HG03196 (cell line): ENCODE measurements at regions not wholly inside any gene's neighbourhood (a gene's known extent, or its start where the extent isn't known, plus 50 kb on each side); places are given as distances from the start of the nearest gene placed in this dataset.

ENCODE experiments used
- ATAC-seq: cut with Tn5 transposase; IDR thresholded peaks from one replicate; pipeline ENCODE4 v1.9.1; 2021; ENCODE audit not compliant: unreplicated experiment

- ATAC-seq, result no peak
These were observed 352.4 kb downstream of the KIF16B start for GRCh38 chr20:16220826-16221225.

DNA sequence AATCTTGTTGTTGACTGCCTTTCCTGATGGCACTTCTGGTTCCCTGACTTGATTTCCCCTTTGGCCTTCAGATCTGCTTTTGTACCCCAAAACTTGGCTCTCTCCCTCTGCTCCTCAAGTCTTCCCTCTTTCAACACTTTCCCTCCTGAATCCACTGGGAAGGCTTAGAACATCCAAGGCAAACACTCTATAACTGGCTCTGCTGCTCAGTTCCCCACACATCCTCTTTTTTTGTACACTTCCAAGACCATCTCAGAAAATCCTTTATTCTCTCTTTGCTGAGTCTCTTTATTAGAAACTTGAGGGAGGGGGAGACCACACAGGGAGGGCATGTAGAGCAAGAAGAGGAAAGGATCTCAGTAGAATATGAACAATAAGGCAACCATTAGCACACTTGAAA lies 354.1 kb downstream of the KIF16B start:
- no peak for ATAC-seq

DNA sequence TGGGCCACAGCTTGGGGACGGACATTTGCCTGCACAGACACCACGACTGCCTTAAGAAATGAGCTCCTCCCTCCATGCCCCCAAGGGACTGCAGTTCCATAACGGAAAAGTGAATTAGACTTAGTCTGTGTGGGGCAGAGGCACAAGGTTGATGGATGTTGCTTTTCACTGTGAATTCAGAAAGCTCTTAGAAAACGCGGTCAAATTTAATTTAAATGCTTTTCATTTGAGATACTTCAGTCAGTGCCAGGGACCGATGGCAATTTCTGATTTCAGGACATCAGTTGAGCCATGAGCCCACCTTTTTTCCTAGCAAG lies 356.4 kb downstream of the KIF16B start:
- no peak for ATAC-seq

GRCh38 chr20:16216227-16216913 lies 356.9 kb downstream of the KIF16B start:
- no peak for ATAC-seq

DNA sequence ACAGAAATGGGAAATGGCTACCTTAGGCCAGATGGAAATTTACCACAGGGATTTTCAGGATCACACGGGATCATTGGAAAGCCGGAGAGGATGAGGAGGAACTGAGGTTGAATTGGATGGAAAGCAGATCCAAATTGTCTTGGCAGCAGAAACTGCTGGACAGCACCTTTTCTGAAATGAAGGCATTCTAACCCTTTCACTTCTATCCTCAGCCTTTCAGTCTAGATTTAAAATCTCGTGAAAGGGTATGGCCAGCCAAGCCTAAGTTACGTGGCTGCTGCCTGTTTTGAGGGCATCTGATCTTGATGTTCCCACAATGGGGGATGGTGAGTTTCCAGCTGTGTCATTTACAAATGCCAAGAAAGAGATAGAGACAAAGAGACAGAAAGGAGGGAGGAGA lies 358.2 kb downstream of the KIF16B start:
- no peak for ATAC-seq

GRCh38 chr20:16212790-16213189 lies 360.5 kb downstream of the KIF16B start:
- ATAC-seq, result no peak

- ATAC-seq, result no peak
These were observed 363.3 kb downstream of the KIF16B start for GRCh38 chr20:16209951-16210361.

GRCh38 chr20:16209357-16209756 lies 363.9 kb downstream of the KIF16B start:
- no peak for ATAC-seq

DNA sequence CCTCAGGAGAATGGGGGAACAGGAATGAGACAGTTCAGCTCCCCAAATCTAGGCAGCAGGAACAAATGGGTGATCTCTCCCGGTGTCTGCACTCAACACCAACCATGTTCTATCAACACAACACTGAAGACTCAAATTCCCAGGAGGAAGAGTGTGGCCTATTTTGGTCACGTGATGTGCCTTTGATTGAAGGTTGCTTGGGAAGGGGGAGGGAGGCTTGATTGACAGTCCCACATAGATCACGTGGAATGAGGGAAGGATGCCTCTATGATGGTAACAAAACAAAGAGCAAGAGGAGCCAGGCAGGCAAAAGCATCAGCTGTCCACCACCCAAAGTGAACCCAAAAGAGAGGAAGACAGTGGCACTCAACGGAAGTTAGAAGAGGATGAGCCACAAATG lies 364.8 kb downstream of the KIF16B start:
- ATAC-seq, result no peak

GRCh38 chr20:16206817-16207216 lies 366.4 kb downstream of the KIF16B start:
- no peak for ATAC-seq

- ATAC-seq, result no peak
These were observed 367.7 kb downstream of the KIF16B start for GRCh38 chr20:16205507-16205906.

GRCh38 chr20:16203096-16203495 lies 370.2 kb downstream of the KIF16B start:
- ATAC-seq, result no peak

DNA sequence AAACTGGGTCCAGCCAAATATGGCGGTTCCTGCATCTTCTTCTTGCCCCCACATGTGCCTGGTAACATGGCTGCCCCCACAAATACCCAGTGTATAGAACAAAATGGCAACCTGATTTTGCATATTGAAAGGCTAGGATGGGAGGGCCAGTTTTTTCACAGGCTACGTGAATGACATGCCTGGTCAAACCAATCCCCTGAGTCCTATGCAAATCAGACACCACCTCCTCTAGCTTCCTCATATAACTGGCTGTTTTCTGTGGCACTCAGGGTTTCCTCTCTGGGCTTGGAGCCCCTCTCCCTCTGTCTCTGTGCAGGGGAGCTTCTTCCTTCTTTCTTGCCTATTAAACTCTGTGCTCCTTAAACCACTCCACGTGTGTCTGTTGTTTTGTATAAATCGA lies 372.1 kb downstream of the KIF16B start:
- no peak for ATAC-seq

- no peak for ATAC-seq
These were observed 375.6 kb downstream of the KIF16B start for GRCh38 chr20:16197696-16198095.

DNA sequence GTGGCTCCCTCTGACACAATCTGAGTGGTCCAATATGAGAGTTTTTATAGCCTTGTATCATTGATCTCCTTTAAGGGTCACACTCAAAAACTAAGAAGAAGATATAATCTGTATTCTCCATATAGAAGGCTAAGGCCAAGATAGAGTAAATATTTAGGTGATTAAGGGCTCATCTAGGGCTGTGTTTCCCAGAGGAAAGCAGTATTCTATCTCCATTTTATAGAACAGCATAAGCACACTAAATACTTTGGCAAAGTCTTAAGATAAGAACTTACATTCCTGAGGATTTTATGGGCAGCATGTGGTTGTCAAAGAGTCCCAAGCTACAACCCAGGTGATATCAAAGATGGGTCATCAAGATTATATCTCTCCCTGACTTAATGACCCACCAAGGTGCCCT lies 377.6 kb downstream of the KIF16B start:
- ATAC-seq, result no peak

DNA sequence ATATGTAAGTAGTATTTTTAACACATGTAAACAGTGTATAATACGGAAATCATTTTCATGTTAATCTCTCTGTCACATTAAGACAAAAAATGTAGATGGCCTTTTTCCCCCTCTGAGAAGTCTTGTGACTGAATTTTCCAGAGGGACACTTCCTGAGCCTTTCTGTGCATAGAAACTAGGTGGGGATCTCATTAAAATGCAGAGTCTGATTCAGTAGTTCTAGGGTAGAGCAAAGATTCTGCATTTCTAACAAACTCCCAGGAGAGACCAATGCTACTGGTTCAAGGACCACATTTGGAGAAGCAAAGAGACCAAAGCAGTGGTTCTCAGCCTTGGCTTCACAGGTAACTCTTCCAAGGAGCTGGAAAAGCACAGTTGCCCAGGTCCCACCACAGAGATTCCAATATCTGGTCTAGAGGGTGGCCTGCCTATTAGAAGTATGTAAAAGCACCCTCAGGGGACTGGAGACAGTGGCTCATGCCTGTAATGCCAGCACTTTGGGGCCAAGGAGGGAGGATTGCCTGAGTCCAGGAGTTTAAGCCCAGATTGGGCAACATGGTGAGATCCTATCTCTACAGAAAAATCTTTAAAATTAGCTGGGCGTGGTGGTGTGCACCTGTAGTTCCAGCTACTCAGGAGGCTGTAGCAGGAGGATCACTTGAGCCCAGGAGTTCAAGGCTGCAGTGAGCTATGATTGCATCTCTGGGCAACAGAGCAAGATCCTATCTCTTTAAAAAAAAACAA lies 378.5 kb downstream of the KIF16B start:
- no peak for ATAC-seq

DNA sequence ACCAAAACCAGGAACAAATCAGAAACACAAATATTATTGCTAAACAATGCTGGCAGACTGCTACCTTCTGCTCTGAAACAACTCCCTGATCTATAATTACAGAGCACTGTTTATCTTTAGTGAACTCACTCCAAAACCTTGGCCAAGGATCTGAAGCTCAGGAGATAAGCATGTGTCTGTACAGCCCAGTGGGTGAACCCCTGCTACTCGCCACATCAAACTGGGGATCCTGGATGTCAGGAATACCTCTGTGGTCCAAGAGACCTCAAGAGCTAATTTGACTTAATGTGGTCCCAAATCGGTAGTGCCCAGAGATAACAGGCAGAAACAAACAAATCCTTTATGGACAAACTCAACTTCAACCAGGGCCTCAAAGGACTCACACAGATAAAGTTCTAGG lies 381.8 kb downstream of the KIF16B start:
- ATAC-seq, result no peak

GRCh38 chr20:16189371-16189770 lies 383.9 kb downstream of the KIF16B start:
- ATAC-seq, result no peak

DNA sequence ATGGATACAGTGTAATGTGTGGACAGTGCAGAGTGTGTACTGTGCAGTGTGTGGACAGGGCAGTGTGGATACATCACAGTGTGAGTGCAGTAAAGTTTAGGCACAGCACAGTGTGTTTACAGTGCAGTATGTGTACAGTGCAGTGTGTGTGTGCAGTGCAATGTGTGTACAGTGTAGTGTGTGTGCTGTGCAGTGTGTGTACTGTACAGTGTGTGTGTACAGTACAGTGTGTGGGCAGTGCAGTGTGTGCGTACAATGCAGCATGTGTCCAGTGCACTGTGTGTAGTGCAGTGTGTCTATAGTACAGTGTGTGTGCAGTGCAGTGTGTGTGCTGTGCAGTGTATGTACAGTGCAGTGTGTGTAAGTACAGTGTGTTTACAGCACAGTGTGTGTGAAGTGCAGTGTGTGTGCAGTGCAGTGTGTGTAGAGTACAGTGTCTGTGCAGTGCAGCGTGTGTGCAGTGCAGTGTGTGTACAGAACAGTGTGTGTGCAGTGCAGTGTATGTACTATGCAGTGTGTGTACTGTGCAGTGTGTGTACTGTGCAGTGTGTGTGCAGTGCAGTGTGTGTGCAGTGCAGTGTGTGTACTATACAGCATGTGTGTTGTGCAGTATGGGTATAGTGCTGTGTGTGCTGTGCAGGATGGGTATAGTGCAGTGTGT lies 385.2 kb downstream of the KIF16B start:
- no peak for ATAC-seq

GRCh38 chr20:16179919-16180318 lies 393.3 kb downstream of the KIF16B start:
- ATAC-seq, result no peak

DNA sequence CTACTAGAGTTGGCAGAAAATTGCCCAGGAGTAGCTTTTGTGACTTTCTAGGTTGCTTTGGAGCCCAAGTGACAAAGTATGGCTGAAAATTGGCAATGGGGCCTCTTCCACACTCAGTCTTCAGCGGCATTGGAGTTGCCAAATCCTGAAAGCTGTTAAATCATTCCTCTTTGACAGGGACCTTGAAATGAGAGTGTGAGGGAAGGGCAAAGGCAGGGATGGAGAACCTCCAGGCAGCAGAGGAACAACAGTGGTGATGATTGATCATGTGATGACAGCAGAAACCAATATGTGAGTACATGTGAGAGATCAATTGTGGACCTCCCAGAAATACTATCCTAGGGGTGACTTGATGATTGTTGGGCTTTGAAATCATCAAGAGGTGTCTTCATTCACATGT lies 393.9 kb downstream of the KIF16B start:
- ATAC-seq, result no peak

DNA sequence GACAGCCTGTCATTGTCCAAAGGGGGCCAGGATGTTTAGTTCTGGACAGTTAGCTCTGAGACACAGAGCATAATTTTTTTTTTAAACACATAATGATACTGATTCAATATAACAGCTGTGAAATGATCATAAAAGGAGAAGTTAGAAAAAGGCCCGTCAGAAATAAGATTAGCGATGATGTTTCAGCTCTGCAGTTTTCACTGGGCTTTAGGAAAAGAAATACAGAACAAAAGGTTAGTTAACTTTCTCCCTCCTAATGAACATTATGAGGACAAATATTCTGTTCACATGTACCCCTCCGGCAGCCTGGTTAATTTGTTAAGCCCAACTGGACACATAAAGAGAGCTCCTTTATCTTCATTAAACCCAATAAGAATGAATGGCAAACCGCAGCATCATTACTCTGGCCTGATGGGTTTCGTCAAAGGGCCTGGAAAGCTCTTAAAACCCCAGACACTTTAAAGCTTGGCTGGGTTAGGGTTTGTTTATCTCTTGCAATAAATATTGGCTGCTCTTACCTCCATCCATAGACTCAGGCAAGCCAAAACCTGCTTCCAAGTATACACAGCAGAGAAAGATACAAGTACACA lies 394.6 kb downstream of the KIF16B start:
- no peak for ATAC-seq
